Suprapubic skin (tissue), 4 donors: ENCODE measurements at regions not wholly inside any gene's neighbourhood (a gene's known extent, or its start where the extent isn't known, plus 50 kb on each side); places are given as distances from the start of the nearest gene placed in this dataset.

Source experiments
- CTCF ChIP-seq, 2 donors: fragments of 200-600 bp in 1 of 2; fragments of 450-650 bp in 1 of 2; sonication (generic) in 1 of 2; IDR thresholded peaks; one replicate each; pipeline ENCODE4 v1.5.1; 2016 to 2019; ENCODE audit warnings: antibody characterized with exemption in 2 of 2, mild to moderate bottlenecking in 1 of 2, moderate library complexity in 1 of 2
- EP300 ChIP-seq: sonication (generic); formaldehyde crosslinking; IDR thresholded peaks from one replicate; pipeline ENCODE4 v1.6.1; 2017; ENCODE audit warnings: antibody characterized with exemption
- POLR2A ChIP-seq, 2 donors: fragments of 450-650 bp; IDR thresholded peaks; one replicate each; pipeline ENCODE4 v1.6.1; 2017; ENCODE audit warnings: antibody characterized with exemption in 2 of 2, mild to moderate bottlenecking in 2 of 2, moderate library complexity in 2 of 2
- POLR2AphosphoS5 ChIP-seq, 3 donors: sonication (generic); formaldehyde crosslinking; IDR thresholded peaks; one replicate each; pipeline ENCODE4 v1.6.1; 2017; ENCODE audit warnings: antibody characterized with exemption in 3 of 3

GRCh38 chr4:185870366-185870765 lies 58.4 kb upstream of the SORBS2 start:
- TF ChIP-seq CTCF (IDR thresholded peaks at IDR 0.05) = no peak
- TF ChIP-seq POLR2A (IDR thresholded peaks at IDR 0.05) = no peak
- no peak for TF ChIP-seq POLR2AphosphoS5 (IDR thresholded peaks at IDR 0.05)
- TF ChIP-seq EP300 = no peak
